H9 (cell line): ENCODE measurements at regions not wholly inside any gene's neighbourhood (a gene's known extent, or its start where the extent isn't known, plus 50 kb on each side); places are given as distances from the start of the nearest gene placed in this dataset.

ENCODE experiments used
- DNase-seq: peaks from one replicate; pipeline ENCODE4 v3.0.0-alpha.2; 2017
- H2AFZ ChIP-seq: one replicate; pipeline ENCODE4 v1.6.1; 2013; ENCODE audit warnings: mild to moderate bottlenecking, low read length, control low read depth, moderate library complexity
- H2AK5ac ChIP-seq: 2 replicates; pipeline ENCODE4 v1.6.1; 2013; ENCODE audit warnings: low read length, control low read depth, mixed read lengths; ENCODE audit not compliant: insufficient read length
- H2BK120ac ChIP-seq: one replicate; pipeline ENCODE4 v1.6.1; 2013; ENCODE audit warnings: low read depth, mild to moderate bottlenecking, low read length, control low read depth, inconsistent platforms; ENCODE audit not compliant: poor library complexity, severe bottlenecking
- H2BK12ac ChIP-seq: 2 replicates; pipeline ENCODE4 v1.6.1; 2013; ENCODE audit warnings: low read length, control low read depth, mixed read lengths, low read depth; ENCODE audit not compliant: insufficient read length
- H2BK15ac ChIP-seq: 2 replicates; pipeline ENCODE4 v1.6.1; 2013; ENCODE audit warnings: low read depth, low read length, control low read depth
- H2BK20ac ChIP-seq: one replicate; pipeline ENCODE4 v1.6.1; 2013; ENCODE audit warnings: low read depth, mild to moderate bottlenecking, low read length, control low read depth, inconsistent platforms; ENCODE audit not compliant: poor library complexity, severe bottlenecking
- H2BK5ac ChIP-seq: 2 replicates; pipeline ENCODE4 v1.6.1; 2013; ENCODE audit warnings: low read length, control low read depth, mixed read lengths; ENCODE audit not compliant: insufficient read length
- H3K14ac ChIP-seq: 2 replicates; pipeline ENCODE4 v1.6.1; 2013; ENCODE audit warnings: low read length, control low read depth; ENCODE audit not compliant: insufficient read depth
- H3K18ac ChIP-seq: 2 replicates; pipeline ENCODE4 v1.6.1; 2013; ENCODE audit warnings: low read depth, mild to moderate bottlenecking, mixed read lengths, low read length, control low read depth; ENCODE audit not compliant: insufficient read length
- H3K23ac ChIP-seq: 2 replicates; pipeline ENCODE4 v1.6.1; 2013; ENCODE audit warnings: low read length, control low read depth, mixed read lengths, low read depth; ENCODE audit not compliant: insufficient read length
- H3K23me2 ChIP-seq: 2 replicates; pipeline ENCODE4 v1.6.1; 2013; ENCODE audit warnings: low read depth, mild to moderate bottlenecking, mixed read lengths, low read length, control low read depth; ENCODE audit not compliant: insufficient read length, poor library complexity, severe bottlenecking
- H3K27ac ChIP-seq: 2 replicates; pipeline ENCODE4 v1.5.1; 2013; ENCODE audit warnings: low read length, control low read depth, mixed read lengths, low read depth; ENCODE audit not compliant: insufficient read length
- H3K27me3 ChIP-seq: 2 replicates; pipeline ENCODE4 v1.6.1; 2013; ENCODE audit warnings: low read length, control low read depth, inconsistent platforms; ENCODE audit not compliant: insufficient read depth
- H3K4ac ChIP-seq: 2 replicates; pipeline ENCODE4 v1.6.1; 2013; ENCODE audit warnings: low read depth, mild to moderate bottlenecking, control low read depth, inconsistent platforms, low read length, moderate library complexity
- H3K4me1 ChIP-seq: 2 replicates; pipeline ENCODE4 v1.6.1; 2013; ENCODE audit warnings: low read length, control low read depth, inconsistent platforms; ENCODE audit not compliant: insufficient read depth
- H3K4me2 ChIP-seq: 2 replicates; pipeline ENCODE4 v1.6.1; 2013; ENCODE audit warnings: low read length, control low read depth, mixed read lengths; ENCODE audit not compliant: insufficient read length, insufficient read depth
- H3K56ac ChIP-seq: 2 replicates; pipeline ENCODE4 v1.6.1; 2013; ENCODE audit warnings: low read depth, mild to moderate bottlenecking, mixed read lengths, low read length, control low read depth; ENCODE audit not compliant: insufficient read length
- H3K79me1 ChIP-seq: 2 replicates; pipeline ENCODE4 v1.6.1; 2013; ENCODE audit warnings: low read depth, mild to moderate bottlenecking, moderate library complexity, low read length, control low read depth, inconsistent platforms; ENCODE audit not compliant: insufficient read depth, poor library complexity, severe bottlenecking
- H3K79me2 ChIP-seq: 2 replicates; pipeline ENCODE4 v1.6.1; 2013; ENCODE audit warnings: low read length, control low read depth, inconsistent platforms; ENCODE audit not compliant: insufficient read depth
- H3K9ac ChIP-seq: 2 replicates; pipeline ENCODE4 v1.6.1; 2013; ENCODE audit warnings: low read length, control low read depth, mixed read lengths; ENCODE audit not compliant: insufficient read length; ENCODE audit errors: extremely low read depth
- H3K9me3 ChIP-seq: one replicate; pipeline ENCODE4 v1.6.1; 2013; ENCODE audit warnings: low read depth, low read length, inconsistent platforms; ENCODE audit not compliant: control insufficient read depth
- H3T11ph ChIP-seq: one replicate; pipeline ENCODE4 v1.6.1; 2013; ENCODE audit warnings: mild to moderate bottlenecking, low read length, control low read depth, inconsistent platforms
- H4K20me1 ChIP-seq: one replicate; pipeline ENCODE4 v1.6.1; 2013; ENCODE audit not compliant: control insufficient read depth, insufficient read length, insufficient read depth
- H4K5ac ChIP-seq: 2 replicates; pipeline ENCODE4 v1.6.1; 2013; ENCODE audit warnings: low read depth, mild to moderate bottlenecking, mixed read lengths, low read length, control low read depth; ENCODE audit not compliant: insufficient read length
- H4K8ac ChIP-seq: replicated peaks from 2 replicates; pipeline ENCODE4 v1.6.1; 2013; ENCODE audit warnings: low read length, control low read depth, mixed read lengths, low read depth; ENCODE audit not compliant: insufficient read length
- H4K91ac ChIP-seq: 2 replicates; pipeline ENCODE4 v1.6.1; 2013; ENCODE audit warnings: low read depth, mild to moderate bottlenecking, moderate library complexity, mixed read lengths, low read length, control low read depth; ENCODE audit not compliant: insufficient read length
- H3K27ac Mint-ChIP-seq, 3 experiments: 2 replicates in 2 of 3; 3 replicates in 1 of 3; pipeline ENCODE4 v1.8.0; 2020 to 2021; ENCODE audit warnings: mixed read lengths in 3 of 3, mild to moderate bottlenecking in 1 of 3, moderate library complexity in 1 of 3
- H3K27me3 Mint-ChIP-seq: 2 replicates; pipeline ENCODE4 v1.8.0; 2021; ENCODE audit warnings: low read depth, mild to moderate bottlenecking, moderate library complexity, mixed read lengths
- H3K36me3 Mint-ChIP-seq, 3 experiments: 2 replicates in 2 of 3; 3 replicates in 1 of 3; pipeline ENCODE4 v1.8.0; 2020 to 2021; ENCODE audit warnings: low read depth in 3 of 3, mixed read lengths in 3 of 3; ENCODE audit not compliant: insufficient read depth in 1 of 3
- H3K4me1 Mint-ChIP-seq, 2 experiments: 2 replicates each; pipeline ENCODE4 v1.8.0; 2020; ENCODE audit warnings: mixed read lengths in 2 of 2
- H3K4me3 Mint-ChIP-seq, 2 experiments: 2 replicates in 1 of 2; 3 replicates in 1 of 2; pipeline ENCODE4 v1.8.0; 2020 to 2021; ENCODE audit warnings: mild to moderate bottlenecking in 2 of 2, mixed read lengths in 2 of 2, moderate library complexity in 1 of 2
- H3K9me3 Mint-ChIP-seq, 2 experiments: 2 replicates in 1 of 2; 3 replicates in 1 of 2; pipeline ENCODE4 v1.8.0; 2020; ENCODE audit warnings: mild to moderate bottlenecking in 2 of 2, mixed read lengths in 2 of 2, moderate library complexity in 1 of 2
- CTCF ChIP-seq: fragments of 200-600 bp; sonication (generic); conservative IDR thresholded peaks from 3 replicates; pipeline ENCODE4 v1.8.0; 2021; ENCODE audit warnings: antibody characterized with exemption, mild to moderate bottlenecking
- WGBS: extraction: QIAGEN DNeasy Blood & Tissue Kit; methylation state at CpG from one replicate; pipeline ENCODE4 v1.1.7; 2013; ENCODE audit warnings: missing lambda C conversion rate, low lambda C conversion rate, mixed read lengths; ENCODE audit not compliant: insufficient read length; ENCODE audit errors: extremely low coverage; 5-methylcytosine and 5-hydroxymethylcytosine counted together

DNA sequence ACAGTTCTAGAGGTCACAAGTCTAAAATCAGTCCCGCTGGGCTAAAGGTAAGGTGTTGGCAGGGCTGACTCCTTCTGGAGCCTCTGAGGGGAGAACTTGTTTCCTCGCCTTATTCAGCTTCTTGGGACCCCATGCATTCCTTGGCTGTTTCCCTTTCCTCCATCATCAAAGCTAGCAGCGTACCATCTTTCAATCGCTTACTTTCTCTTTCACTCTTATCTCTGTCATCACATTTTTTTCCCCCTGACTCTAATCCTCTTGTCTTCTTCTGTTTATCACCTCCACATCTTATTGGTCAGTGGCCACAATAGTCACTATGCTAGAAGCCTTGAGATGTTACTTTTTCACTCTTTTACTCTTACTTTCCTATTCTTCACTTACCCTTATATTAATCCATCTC, 72.5 kb upstream of the SPEF2 start:
- H2BK15ac ChIP-seq = no peak overlapping the region
- Mint-ChIP-seq H3K27me3 (no peaks in the 10 kb centered on the region; the same call in 1 of the 2 replicates), H3K4me3 (no peak overlapping the region), H3K9me3 (peaks cover 4 to 6% of the 10 kb centered on the region in 2 experiments; a peak in 4 of 5 replicates), H3K27ac (no peak overlapping the region), H3K4me1 (no peaks in the 10 kb centered on the region), H3K36me3 (no peaks in the 10 kb centered on the region)
- no peak overlapping the region for H2AFZ ChIP-seq
- no peaks in the 10 kb centered on the region for H3K79me2 ChIP-seq
- no peak overlapping the region for H3K4me2 ChIP-seq
- no peak overlapping the region for H3K23ac ChIP-seq
- no peak for TF ChIP-seq CTCF
- H4K8ac ChIP-seq = no peak overlapping the region
- H3K9me3 ChIP-seq = no peaks in the 10 kb centered on the region
- H2AK5ac ChIP-seq = no peak overlapping the region
- WGBS = 100% methylated on average over 2 of the region's 4 CpGs
- no peak overlapping the region for H4K5ac ChIP-seq
- no peak overlapping the region for H3K4ac ChIP-seq
- no peak overlapping the region for H3T11ph ChIP-seq
- H3K23me2 ChIP-seq = no peaks in the 10 kb centered on the region
- DNase-seq = no peak
- no peak overlapping the region for H3K18ac ChIP-seq
- no peaks in the 10 kb centered on the region for H3K4me1 ChIP-seq
- no peak overlapping the region for H3K56ac ChIP-seq
- H2BK20ac ChIP-seq = no peak overlapping the region
- H3K14ac ChIP-seq = no peak overlapping the region
- H3K27ac ChIP-seq = no peak overlapping the region
- no peaks in the 10 kb centered on the region for H4K20me1 ChIP-seq
- no peaks in the 10 kb centered on the region for H3K79me1 ChIP-seq
- H3K27me3 ChIP-seq = no peaks in the 10 kb centered on the region
- no peak overlapping the region for H4K91ac ChIP-seq
- H3K9ac ChIP-seq = no peak overlapping the region
- no peak overlapping the region for H2BK5ac ChIP-seq
- no peak overlapping the region for H2BK120ac ChIP-seq
- no peak overlapping the region for H2BK12ac ChIP-seq
